Peyer's patch (tissue), 4 donors: ENCODE measurements at regions not wholly inside any gene's neighbourhood (a gene's known extent, or its start where the extent isn't known, plus 50 kb on each side); places are given as distances from the start of the nearest gene placed in this dataset.

Experiments
- POLR2A ChIP-seq, 2 donors: fragments of 450-650 bp; IDR thresholded peaks; one replicate each; pipeline ENCODE4 v1.5.1; 2017; ENCODE audit warnings: antibody characterized with exemption in 2 of 2, mild to moderate bottlenecking in 2 of 2, moderate library complexity in 2 of 2
- TF ChIP-seq, protein P1 (sequence below), 6 experiments: fragments of 450-650 bp in 4 of 6; fragments of 200-600 bp in 2 of 6; sonication (generic) in 1 of 6; IDR thresholded peaks; one replicate each; pipeline ENCODE4 v1.5.1; 2017 to 2019; ENCODE audit warnings: antibody characterized with exemption in 6 of 6, mild to moderate bottlenecking in 3 of 6, moderate library complexity in 1 of 6

DNA sequence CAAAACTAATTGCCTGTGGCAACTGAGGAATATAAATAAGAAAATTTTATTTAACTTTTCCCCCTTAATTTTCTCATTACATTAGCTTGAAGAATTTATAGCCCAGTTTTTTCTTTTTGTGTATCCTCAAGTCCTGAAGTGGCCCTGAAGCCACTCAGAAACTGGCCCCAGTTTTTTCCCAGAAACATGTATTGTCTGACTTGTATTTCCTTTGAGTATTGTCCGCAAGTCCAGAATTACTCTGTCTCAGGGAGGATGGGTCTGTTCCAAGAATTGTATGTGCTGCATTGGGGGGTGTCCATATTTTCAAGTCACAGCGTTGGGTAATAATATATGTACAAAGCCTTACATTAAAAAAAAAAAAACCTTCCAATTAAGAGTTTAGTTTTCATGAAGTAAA is 149.7 kb upstream of the IL12A start:
- TF ChIP-seq POLR2A (IDR thresholded peaks at IDR 0.05) = no peak
- TF ChIP-seq, protein P1, sequence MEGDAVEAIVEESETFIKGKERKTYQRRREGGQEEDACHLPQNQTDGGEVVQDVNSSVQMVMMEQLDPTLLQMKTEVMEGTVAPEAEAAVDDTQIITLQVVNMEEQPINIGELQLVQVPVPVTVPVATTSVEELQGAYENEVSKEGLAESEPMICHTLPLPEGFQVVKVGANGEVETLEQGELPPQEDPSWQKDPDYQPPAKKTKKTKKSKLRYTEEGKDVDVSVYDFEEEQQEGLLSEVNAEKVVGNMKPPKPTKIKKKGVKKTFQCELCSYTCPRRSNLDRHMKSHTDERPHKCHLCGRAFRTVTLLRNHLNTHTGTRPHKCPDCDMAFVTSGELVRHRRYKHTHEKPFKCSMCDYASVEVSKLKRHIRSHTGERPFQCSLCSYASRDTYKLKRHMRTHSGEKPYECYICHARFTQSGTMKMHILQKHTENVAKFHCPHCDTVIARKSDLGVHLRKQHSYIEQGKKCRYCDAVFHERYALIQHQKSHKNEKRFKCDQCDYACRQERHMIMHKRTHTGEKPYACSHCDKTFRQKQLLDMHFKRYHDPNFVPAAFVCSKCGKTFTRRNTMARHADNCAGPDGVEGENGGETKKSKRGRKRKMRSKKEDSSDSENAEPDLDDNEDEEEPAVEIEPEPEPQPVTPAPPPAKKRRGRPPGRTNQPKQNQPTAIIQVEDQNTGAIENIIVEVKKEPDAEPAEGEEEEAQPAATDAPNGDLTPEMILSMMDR (IDR thresholded peaks at IDR 0.05) = no peak
